GM23248 (cell line): ENCODE measurements at regions not wholly inside any gene's neighbourhood (a gene's known extent, or its start where the extent isn't known, plus 50 kb on each side); places are given as distances from the start of the nearest gene placed in this dataset.

ENCODE experiments used
- EZH2 ChIP-seq: fragments of 200-600 bp; sonication (generic); IDR thresholded peaks from 2 replicates; pipeline ENCODE4 v1.6.1; 2018; ENCODE audit warnings: antibody characterized with exemption, mild to moderate bottlenecking; ENCODE audit not compliant: insufficient read depth, poor library complexity, severe bottlenecking
- EZH2phosphoT487 ChIP-seq: fragments of 200-600 bp; sonication (generic); IDR thresholded peaks from 2 replicates; pipeline ENCODE4 v1.6.1; 2018; ENCODE audit warnings: antibody characterized with exemption, moderate library complexity, mild to moderate bottlenecking, low read depth; ENCODE audit not compliant: insufficient read depth

GRCh38 chr6:168942646-168943045 lies 311.0 kb downstream of the THBS2 start:
- TF ChIP-seq EZH2 (no peak), EZH2phosphoT487 (no peak)
